GM12878 (cell line): ENCODE measurements at regions not wholly inside any gene's neighbourhood (a gene's known extent, or its start where the extent isn't known, plus 50 kb on each side); places are given as distances from the start of the nearest gene placed in this dataset.

Experiments
- ATAC-seq: fragments of 200-7000 bp; cut with Tn5 transposase; 3 replicates; pipeline ENCODE4 v1.9.1; 2020; ENCODE audit warnings: mild to moderate bottlenecking, moderate library complexity
- BruUV-seq: library from RNA; stranded (reverse); fragments of 400-500 nt; replicated peaks from 2 replicates; lab custom pipeline; 2021; lab: Mats Ljungman, UMichigan
- CTCF ChIA-PET: fragments of 300-600 bp; sonication (Branson Sonifier 250); formaldehyde crosslinking; extraction: SDS; loops from one replicate; lab custom pipeline; 2021; ENCODE audit warnings: inconsistent platforms; lab: Yijun Ruan, JAX
- POLR2A ChIA-PET: fragments of 350-600 bp; formaldehyde crosslinking; extraction: SDS; loops from one replicate; lab custom pipeline; 2021; ENCODE audit warnings: inconsistent platforms; lab: Charles Lee
- RAD21 ChIA-PET: fragments of 300-600 bp; sonication (Branson Sonifier 250); formaldehyde crosslinking; loops from one replicate; lab custom pipeline; 2023; ENCODE audit warnings: antibody characterized with exemption; ENCODE audit not compliant: unreplicated experiment; lab: Charles Lee
- SMC1A ChIA-PET: fragments of 300-600 bp; sonication (Branson Sonifier 250); formaldehyde crosslinking; loops from one replicate; lab custom pipeline; 2023; ENCODE audit not compliant: unreplicated experiment, uncharacterized antibody; lab: Charles Lee
- DNase-seq: peaks from one replicate; pipeline ENCODE4 v3.0.0-alpha.2; 2011; ENCODE audit warnings: low read depth, low spot score
- FAIRE-seq: peaks from 3 replicates; lab custom pipeline; 2011; peaks lifted over from hg19 to GRCh38; lab: Jason Lieb, UNC
- H2AFZ ChIP-seq: 2 replicates; pipeline ENCODE4 v1.6.0; 2011; ENCODE audit warnings: low read depth, low read length, control low read depth; ENCODE audit not compliant: control insufficient read depth
- H3K27ac ChIP-seq: 2 replicates; pipeline ENCODE4 v1.5.1; 2011; ENCODE audit warnings: control low read depth; ENCODE audit not compliant: control insufficient read depth, insufficient read depth
- H3K27me3 ChIP-seq, 2 experiments: replicated peaks in 1 of 2; 2 replicates each; pipeline versions ENCODE4 v1.6.0 to v1.6.1; 2011; ENCODE audit warnings: low read length in 1 of 2; ENCODE audit not compliant: control insufficient read depth in 2 of 2, insufficient read depth in 2 of 2
- H3K36me3 ChIP-seq, 2 experiments: 2 replicates each; pipeline ENCODE4 v1.5.1; 2011; ENCODE audit warnings: low read length in 1 of 2; ENCODE audit not compliant: control insufficient read depth in 2 of 2, insufficient read depth in 2 of 2
- H3K4me1 ChIP-seq: 2 replicates; pipeline ENCODE4 v1.6.1; 2011; ENCODE audit warnings: mild to moderate bottlenecking, low read length, moderate library complexity, mixed read lengths; ENCODE audit not compliant: control insufficient read depth, insufficient read depth
- H3K4me2 ChIP-seq: 2 replicates; pipeline ENCODE4 v1.6.0; 2011; ENCODE audit warnings: control low read depth; ENCODE audit not compliant: control insufficient read depth, insufficient read depth
- H3K4me3 ChIP-seq: fragments of 200-600 bp; sonication (generic); 2 replicates; pipeline ENCODE4 v1.5.1; 2016
- H3K79me2 ChIP-seq: 2 replicates; pipeline ENCODE4 v1.6.0; 2011; ENCODE audit warnings: low read length; ENCODE audit not compliant: control insufficient read depth, insufficient read depth
- H3K9ac ChIP-seq: 2 replicates; pipeline ENCODE4 v1.8.0; 2011; ENCODE audit warnings: low read length, control low read depth, mixed read lengths; ENCODE audit not compliant: control insufficient read depth, insufficient read depth
- H3K9me3 ChIP-seq: replicated peaks from 3 replicates; pipeline ENCODE4 v1.5.1; 2011; ENCODE audit warnings: mild to moderate bottlenecking, low read length; ENCODE audit not compliant: control insufficient read depth, insufficient read depth
- H4K20me1 ChIP-seq: 2 replicates; pipeline ENCODE4 v1.6.0; 2011; ENCODE audit not compliant: control insufficient read depth, insufficient read depth
- BRCA1 ChIP-seq: IDR thresholded peaks from 2 replicates; pipeline ENCODE4 v1.6.1; 2011; ENCODE audit warnings: low read depth, low read length, improper control_type of control experiment
- CHD1 ChIP-seq: IDR thresholded peaks from 2 replicates; pipeline ENCODE4 v1.6.1; 2012; ENCODE audit warnings: low read depth, low read length, improper control_type of control experiment
- EP300 ChIP-seq, 2 experiments: fragments of 150-350 bp in 1 of 2; IDR thresholded peaks; 2 replicates each; pipeline ENCODE4 v1.6.1; 2011 to 2012; ENCODE audit warnings: low read depth in 2 of 2, low read length in 2 of 2, borderline replicate concordance in 1 of 2, improper control_type of control experiment in 1 of 2, inconsistent platforms in 1 of 2; ENCODE audit not compliant: control insufficient read depth in 1 of 2
- IRF4 ChIP-seq: IDR thresholded peaks from 2 replicates; pipeline ENCODE4 v1.6.1; 2011; ENCODE audit warnings: low read depth, low read length
- MYC ChIP-seq: IDR thresholded peaks from 2 replicates; pipeline ENCODE4 v1.6.1; 2011; ENCODE audit warnings: mild to moderate bottlenecking, low read length, moderate library complexity, inconsistent platforms; ENCODE audit not compliant: insufficient read depth, insufficient replicate concordance, insufficient read length, severe bottlenecking
- POU2F2 ChIP-seq: IDR thresholded peaks from 3 replicates; pipeline ENCODE4 v1.6.1; 2011; ENCODE audit warnings: low read depth, mild to moderate bottlenecking, low read length, borderline replicate concordance
- RFX5 ChIP-seq: IDR thresholded peaks from 2 replicates; pipeline ENCODE4 v1.6.1; 2011; ENCODE audit warnings: low read depth, low read length, improper control_type of control experiment
- SMARCA5 ChIP-seq: fragments of 450-650 bp; IDR thresholded peaks from 2 replicates; pipeline ENCODE4 v1.6.1; 2017; ENCODE audit warnings: mild to moderate bottlenecking
- STAT1 ChIP-seq: fragments of 450-650 bp; conservative IDR thresholded peaks from 2 replicates; pipeline ENCODE4 v1.6.1; 2014; ENCODE audit warnings: antibody characterized with exemption, mild to moderate bottlenecking
- SUPT20H ChIP-seq: IDR thresholded peaks from 2 replicates; pipeline ENCODE4 v1.6.1; 2011; ENCODE audit warnings: low read depth, mild to moderate bottlenecking, low read length, moderate library complexity, borderline replicate concordance; ENCODE audit not compliant: control insufficient read depth
- TBL1XR1 ChIP-seq: IDR thresholded peaks from 2 replicates; pipeline ENCODE4 v1.6.1; 2012; ENCODE audit warnings: low read depth, low read length, improper control_type of control experiment
- ZBTB4 ChIP-seq: fragments of 450-650 bp; formaldehyde crosslinking; IDR thresholded peaks from 2 replicates; pipeline ENCODE4 v1.4.0; 2022; ENCODE audit warnings: mild to moderate bottlenecking, moderate library complexity
- ZNF24 ChIP-seq: fragments of 450-650 bp; IDR thresholded peaks from 2 replicates; pipeline ENCODE4 v1.6.1; 2017; ENCODE audit warnings: antibody characterized with exemption, mild to moderate bottlenecking
- ZNF274 ChIP-seq: IDR thresholded peaks from one replicate; pipeline ENCODE4 v1.8.0; 2011; ENCODE audit not compliant: insufficient read length, insufficient read depth
- WGBS: methylation state at CpG from one replicate; pipeline ENCODE4 v1.1.6; 2016; ENCODE audit warnings: low lambda C conversion rate; ENCODE audit not compliant: insufficient replicate concordance, insufficient coverage; ENCODE audit errors: missing lambda C conversion rate; 5-methylcytosine and 5-hydroxymethylcytosine counted together
- in situ Hi-C: fragments of 300-500 bp; cut with MboI; formaldehyde crosslinking; loops from 9 replicates; pipeline ENCODE4 v1.14.3; 2018; ENCODE audit warnings: mixed read lengths
- intact Hi-C: fragments of 100-400 bp; cut with micrococcal nuclease; formaldehyde crosslinking; loops from one replicate; pipeline ENCODE4 v1.14.2; 2022; ENCODE audit not compliant: unreplicated experiment

GRCh38 chr3:127124120-127124519, 68.8 kb upstream of the PRR23E start (continued):
- TF ChIP-seq ZBTB4 (CRISPR knock-in tag) (no peak), BRCA1 (no peak), EP300 (IDR thresholded peaks at IDR 0.05; ENCODE audit: borderline replicate concordance in 1 of 2, control insufficient read depth in 1 of 2, low read depth in 2 of 2, low read length in 2 of 2) (no peak), ZNF24 (no peak), SMARCA5 (no peak)
- TF ChIP-seq, all 136 proteins: peak for 0

- Histone ChIP-seq H3K27ac (no peak overlapping the region), H3K9me3 (no peaks in the 10 kb centered on the region), H3K4me3 (no peak overlapping the region), H2AFZ (no peak overlapping the region), H3K27me3 (peaks cover 0 to 4% of the 10 kb centered on the region in 2 experiments; a peak in 2 of 4 replicates), H3K9ac (no peak overlapping the region), H3K4me1 (no peaks in the 10 kb centered on the region), H3K36me3 (no peaks in the 10 kb centered on the region), H4K20me1 (no peaks in the 10 kb centered on the region), H3K79me2 (no peaks in the 10 kb centered on the region), H3K4me2 (no peak overlapping the region)
- DNase-seq (no peak), ATAC-seq (no peak), FAIRE-seq (no peak)
- no TSS peak for BruUV-seq
- intact Hi-C loops = no loop called here
- WGBS = 22% methylated on average over 10 of the region's 10 CpGs
- TF ChIP-seq SUPT20H (no peak), MYC (no peak), POU2F2 (no peak), CHD1 (no peak), IRF4 (no peak), RFX5 (no peak), ZNF274 (no peak), STAT1 (no peak), TBL1XR1 (no peak)
- SMC1A ChIA-PET = interaction anchor here (0.5 kb wide), 1 partner anchor 472 kb away, joined by 3 read pairs; no protein-coding TSS in a partner anchor
- CTCF ChIA-PET = interaction anchor here (0.6 kb wide), 1 partner anchor 55 kb away, joined by 3 read pairs; no protein-coding TSS in a partner anchor
- POLR2A ChIA-PET = no interaction called here
- in situ Hi-C loops = no loop called here
- RAD21 ChIA-PET = interaction anchor here (0.9 kb wide), 1 partner anchor 379 kb away, joined by 3 read pairs; no protein-coding TSS in a partner anchor
Measured at GRCh38 chr3:127131424-127132170, 61.3 kb upstream of the PRR23E start.
